B cell (primary cell): ENCODE measurements at regions not wholly inside any gene's neighbourhood (a gene's known extent, or its start where the extent isn't known, plus 50 kb on each side); places are given as distances from the start of the nearest gene placed in this dataset.

Experiments used
- ATAC-seq: fragments of 200-7000 bp; cut with Tn5 transposase; one replicate; pipeline ENCODE4 v1.10.0; 2021; ENCODE audit warnings: low read depth, mild to moderate bottlenecking, moderate number of reproducible peaks, moderate library complexity
- CTCF ChIA-PET: fragments of 350-600 bp; sonication (Branson Sonifier 250); formaldehyde crosslinking; loops from one replicate; lab custom pipeline; 2021; ENCODE audit warnings: antibody characterized with exemption, inconsistent platforms; lab: Charles Lee
- POLR2A ChIA-PET: fragments of 350-600 bp; sonication (Branson Sonifier 250); formaldehyde crosslinking; loops from one replicate; lab custom pipeline; 2021; ENCODE audit warnings: antibody characterized with exemption; lab: Charles Lee
- DNase-seq: peaks from one replicate; pipeline ENCODE4 v3.0.0; 2013
- H2AFZ ChIP-seq: 2 replicates; pipeline ENCODE4 v1.6.1; 2012; ENCODE audit warnings: mild to moderate bottlenecking, low read depth, low read length; ENCODE audit not compliant: insufficient read depth, poor library complexity, severe bottlenecking
- H3K27ac ChIP-seq, 2 donors: 1 replicate in 1 of 2; 2 replicates in 1 of 2; pipeline ENCODE4 v1.5.1; 2012 to 2013; ENCODE audit warnings: low read length in 2 of 2, mild to moderate bottlenecking in 2 of 2, moderate library complexity in 1 of 2
- H3K27me3 ChIP-seq, 4 experiments: fragments of 200-600 bp in 1 of 4; sonication (generic) in 1 of 4; replicated peaks in 1 of 4; 1 replicate in 2 of 4; 2 replicates in 2 of 4; pipeline versions ENCODE4 v1.6.1 to v1.7.0; 2013 to 2016; ENCODE audit warnings: low read length in 3 of 4, mild to moderate bottlenecking in 2 of 4, mixed read lengths in 1 of 4, moderate library complexity in 1 of 4; ENCODE audit not compliant: insufficient read depth in 4 of 4, control insufficient read depth in 3 of 4; ENCODE audit errors: control extremely low read depth in 1 of 4
- H3K36me3 ChIP-seq, 2 experiments: replicated peaks in 1 of 2; 1 replicate in 1 of 2; 2 replicates in 1 of 2; pipeline versions ENCODE4 v1.6.1 to v1.7.1; 2013; ENCODE audit warnings: low read length in 1 of 2; ENCODE audit not compliant: insufficient read depth in 2 of 2, control insufficient read depth in 1 of 2; ENCODE audit errors: control extremely low read depth in 1 of 2, extremely low read depth in 1 of 2
- H3K4me1 ChIP-seq, 2 donors: fragments of 200-600 bp in 1 of 2; sonication (generic) in 1 of 2; 1 replicate in 1 of 2; 2 replicates in 1 of 2; pipeline versions ENCODE4 v1.5.1 to v1.6.1; 2013 to 2017; ENCODE audit warnings: low read length in 2 of 2; ENCODE audit not compliant: control insufficient read depth in 2 of 2, insufficient read depth in 2 of 2
- H3K4me2 ChIP-seq: replicated peaks from 2 replicates; pipeline ENCODE3; 2012; ENCODE audit warnings: mild to moderate bottlenecking, low read depth, low read length; ENCODE audit not compliant: poor library complexity, severe bottlenecking
- H3K4me3 ChIP-seq, 5 experiments: fragments of 200-600 bp in 1 of 5; sonication (generic) in 1 of 5; 1 replicate in 3 of 5; 2 replicates in 2 of 5; pipeline versions ENCODE4 v1.5.1 to v1.7.0; 2011 to 2016; ENCODE audit warnings: low read length in 4 of 5, mild to moderate bottlenecking in 4 of 5, low read depth in 2 of 5, control low read depth in 1 of 5, moderate library complexity in 1 of 5; ENCODE audit not compliant: insufficient read depth in 1 of 5; ENCODE audit errors: control extremely low read depth in 1 of 5, extremely low read depth in 1 of 5
- H3K79me2 ChIP-seq: fragments of 200-600 bp; sonication (generic); one replicate; pipeline ENCODE4 v1.6.0; 2016; ENCODE audit warnings: low read length; ENCODE audit not compliant: control insufficient read depth, insufficient read depth
- H3K9ac ChIP-seq: fragments of 200-600 bp; sonication (generic); 2 replicates; pipeline ENCODE4 v1.6.1; 2017; ENCODE audit warnings: mild to moderate bottlenecking, low read length, moderate library complexity
- H3K9me3 ChIP-seq, 3 donors: one replicate each; pipeline versions ENCODE4 v1.6.1 to v1.7.1; 2013; ENCODE audit warnings: low read length in 2 of 3; ENCODE audit not compliant: control insufficient read depth in 2 of 3, insufficient read depth in 1 of 3; ENCODE audit errors: control extremely low read depth in 1 of 3
- H4K20me1 ChIP-seq: 2 replicates; pipeline ENCODE4 v1.6.0; 2012; ENCODE audit warnings: mild to moderate bottlenecking, low read length; ENCODE audit not compliant: insufficient read depth, control insufficient read depth, poor library complexity, severe bottlenecking
- H3K27ac Mint-ChIP-seq: one replicate; pipeline ENCODE4 v1.8.0; 2021; ENCODE audit warnings: mixed read lengths
- H3K27me3 Mint-ChIP-seq: one replicate; pipeline ENCODE4 v1.8.0; 2021; ENCODE audit warnings: mixed read lengths
- H3K4me1 Mint-ChIP-seq: one replicate; pipeline ENCODE4 v1.8.0; 2021; ENCODE audit warnings: mixed read lengths
- H3K4me3 Mint-ChIP-seq: one replicate; pipeline ENCODE4 v1.8.0; 2021; ENCODE audit warnings: mixed read lengths
- H3K9me3 Mint-ChIP-seq: one replicate; pipeline ENCODE4 v1.8.0; 2022; ENCODE audit warnings: mixed read lengths; ENCODE audit not compliant: insufficient read depth
- EZH2 ChIP-seq: IDR thresholded peaks from 2 replicates; pipeline ENCODE4 v1.6.1; 2012; ENCODE audit warnings: borderline replicate concordance, low read depth, mild to moderate bottlenecking, moderate library complexity, low read length; ENCODE audit not compliant: insufficient read depth, poor library complexity, severe bottlenecking
- WGBS: methylation state at CpG from one replicate; pipeline ENCODE4 v1.1.5; 2013; ENCODE audit warnings: missing lambda C conversion rate; ENCODE audit not compliant: insufficient coverage; 5-methylcytosine and 5-hydroxymethylcytosine counted together
- intact Hi-C: fragments of 100-400 bp; cut with micrococcal nuclease; formaldehyde crosslinking; loops from one replicate; pipeline ENCODE4 v1.10.0; 2022
- TF ChIP-seq, protein P1 (sequence below): fragments of 200-600 bp; IDR thresholded peaks from one replicate; pipeline ENCODE4 v1.8.0; 2022; ENCODE audit warnings: antibody characterized with exemption, mild to moderate bottlenecking

DNA sequence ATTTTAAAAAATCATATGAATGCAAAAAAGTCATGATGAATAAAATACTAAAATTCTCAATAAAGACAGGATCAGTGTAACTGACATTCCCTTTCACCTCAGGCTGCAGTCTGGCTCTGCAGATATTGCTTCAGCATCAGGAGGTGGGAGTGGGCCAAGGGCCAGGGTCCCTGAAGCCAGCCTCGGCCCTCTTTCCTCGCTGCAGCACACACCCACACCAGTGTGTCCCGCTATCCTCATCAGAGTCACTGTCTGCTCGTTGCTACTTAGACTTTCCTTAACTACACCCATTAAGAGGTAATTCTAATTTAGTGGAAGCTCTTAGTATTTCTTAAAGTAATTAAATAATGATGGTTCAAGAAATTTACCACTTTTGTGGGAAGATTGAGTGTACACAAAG, 298.2 kb downstream of the UBE3D start:
- H3K4me1 Mint-ChIP-seq, result no peaks in the 10 kb centered on the region
- H3K9me3 Mint-ChIP-seq, result no peaks in the 10 kb centered on the region

DNA sequence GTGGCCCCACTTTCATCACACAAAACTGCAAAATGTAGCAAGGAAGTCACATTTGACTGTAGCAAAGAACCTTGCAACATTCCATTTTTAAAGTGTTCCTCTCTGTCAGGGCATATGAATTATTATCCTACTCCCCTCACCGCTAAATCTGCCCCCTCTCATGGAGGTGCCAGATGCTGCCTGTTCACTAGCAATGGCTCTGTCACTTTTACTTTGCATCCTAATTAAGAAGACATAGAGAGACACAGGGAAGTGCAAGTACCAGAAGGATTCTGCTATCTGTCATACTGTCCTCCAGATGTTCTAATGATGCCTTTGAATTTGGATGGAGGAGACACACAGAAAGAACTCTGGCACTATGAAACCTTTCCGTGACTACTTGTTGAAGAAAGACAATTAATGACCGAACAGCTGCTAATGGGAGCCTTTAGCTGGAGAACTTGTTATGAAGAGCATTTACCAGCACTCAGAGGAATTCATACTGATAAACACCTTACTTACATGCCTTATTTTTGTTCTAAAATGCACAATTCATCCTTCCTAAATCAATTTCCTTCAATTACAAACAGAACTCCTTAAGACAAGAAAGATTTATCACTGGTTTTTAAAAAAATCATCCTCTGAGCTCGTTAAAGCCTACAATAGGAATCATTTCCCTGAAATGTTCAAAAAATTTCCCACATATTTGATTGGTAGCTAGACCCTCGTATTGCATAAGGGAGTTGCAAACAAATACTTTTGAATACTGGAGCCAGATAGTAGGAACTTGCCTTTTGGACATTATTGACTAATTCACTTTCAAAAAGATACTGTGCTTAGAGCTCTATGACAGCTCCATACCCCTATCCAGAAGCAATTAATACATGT, 292.6 kb downstream of the UBE3D start:
- H3K27me3 Mint-ChIP-seq, result no peaks in the 10 kb centered on the region
- Histone ChIP-seq H2AFZ (no peak overlapping the region), H3K79me2 (no peaks in the 10 kb centered on the region), H3K27ac (no peak overlapping the region), H3K27me3 (no peaks in the 10 kb centered on the region), H4K20me1 (no peaks in the 10 kb centered on the region), H3K4me2 (no peak overlapping the region), H3K4me3 (no peak overlapping the region), H3K36me3 (no peaks in the 10 kb centered on the region), H3K4me1 (no peaks in the 10 kb centered on the region), H3K9me3 (no peaks in the 10 kb centered on the region), H3K9ac (no peak overlapping the region)
- POLR2A ChIA-PET, result no interaction called here
- TF ChIP-seq, protein P1, sequence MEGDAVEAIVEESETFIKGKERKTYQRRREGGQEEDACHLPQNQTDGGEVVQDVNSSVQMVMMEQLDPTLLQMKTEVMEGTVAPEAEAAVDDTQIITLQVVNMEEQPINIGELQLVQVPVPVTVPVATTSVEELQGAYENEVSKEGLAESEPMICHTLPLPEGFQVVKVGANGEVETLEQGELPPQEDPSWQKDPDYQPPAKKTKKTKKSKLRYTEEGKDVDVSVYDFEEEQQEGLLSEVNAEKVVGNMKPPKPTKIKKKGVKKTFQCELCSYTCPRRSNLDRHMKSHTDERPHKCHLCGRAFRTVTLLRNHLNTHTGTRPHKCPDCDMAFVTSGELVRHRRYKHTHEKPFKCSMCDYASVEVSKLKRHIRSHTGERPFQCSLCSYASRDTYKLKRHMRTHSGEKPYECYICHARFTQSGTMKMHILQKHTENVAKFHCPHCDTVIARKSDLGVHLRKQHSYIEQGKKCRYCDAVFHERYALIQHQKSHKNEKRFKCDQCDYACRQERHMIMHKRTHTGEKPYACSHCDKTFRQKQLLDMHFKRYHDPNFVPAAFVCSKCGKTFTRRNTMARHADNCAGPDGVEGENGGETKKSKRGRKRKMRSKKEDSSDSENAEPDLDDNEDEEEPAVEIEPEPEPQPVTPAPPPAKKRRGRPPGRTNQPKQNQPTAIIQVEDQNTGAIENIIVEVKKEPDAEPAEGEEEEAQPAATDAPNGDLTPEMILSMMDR, result no peak
- TF ChIP-seq EZH2, result no peak
- H3K27ac Mint-ChIP-seq, result no peak overlapping the region
- intact Hi-C loops, result no loop called here
- no peak for DNase-seq
- CTCF ChIA-PET, result no interaction called here
- WGBS, result 100% methylated on average over 2 of the region's 5 CpGs
- no peaks in the 10 kb centered on the region for H3K4me1 Mint-ChIP-seq
- no peak overlapping the region for H3K4me3 Mint-ChIP-seq
- ATAC-seq, result no peak
- no peaks in the 10 kb centered on the region for H3K9me3 Mint-ChIP-seq

More for the DNA sequence above, 298.2 kb downstream of the UBE3D start:
- no peak for TF ChIP-seq EZH2
- Histone ChIP-seq H4K20me1 (no peaks in the 10 kb centered on the region), H3K36me3 (no peaks in the 10 kb centered on the region), H3K9me3 (no peaks in the 10 kb centered on the region), H3K9ac (no peak overlapping the region), H3K4me1 (no peaks in the 10 kb centered on the region), H3K4me3 (no peak overlapping the region), H3K79me2 (no peaks in the 10 kb centered on the region), H2AFZ (no peak overlapping the region), H3K27me3 (no peaks in the 10 kb centered on the region), H3K27ac (no peak overlapping the region), H3K4me2 (no peak overlapping the region)
- H3K27ac Mint-ChIP-seq, result no peak overlapping the region
- ChIA-PET CTCF (no interaction called here), POLR2A (no interaction called here)
- no CpG with 5 or more reads among the region's 4 CpGs for WGBS
- no peak for ATAC-seq
- no peak for DNase-seq
- H3K27me3 Mint-ChIP-seq, result no peaks in the 10 kb centered on the region
- H3K4me3 Mint-ChIP-seq, result no peak overlapping the region
- intact Hi-C loops, result no loop called here
